T-cell (primary cell): ENCODE measurements at regions not wholly inside any gene's neighbourhood (a gene's known extent, or its start where the extent isn't known, plus 50 kb on each side); places are given as distances from the start of the nearest gene placed in this dataset.

Experiments used
- ATAC-seq, 4 experiments: fragments of 200-7000 bp in 3 of 4; fragments of 150-1000 bp in 1 of 4; cut with Tn5 transposase; replicated peaks in 1 of 4; 1 replicate in 3 of 4; 2 replicates in 1 of 4; pipeline ENCODE4 v1.10.0; 2021; ENCODE audit warnings: moderate library complexity in 3 of 4, mild to moderate bottlenecking in 2 of 4, moderate number of reproducible peaks in 1 of 4
- CTCF ChIA-PET, 2 donors: fragments of 300-600 bp; sonication (Branson Sonifier 250); formaldehyde crosslinking; loops; one replicate each; lab custom pipeline; 2022; ENCODE audit warnings: antibody characterized with exemption in 2 of 2; lab: Charles Lee
- POLR2A ChIA-PET, 2 donors: fragments of 300-600 bp; sonication (Branson Sonifier 250); formaldehyde crosslinking; loops; one replicate each; lab custom pipeline; 2022; ENCODE audit warnings: antibody characterized with exemption in 2 of 2; lab: Charles Lee
- DNase-seq, 35 experiments: peaks; one replicate each; pipeline versions ENCODE4 v3.0.0 to v3.0.0-alpha.2; 2013 to 2023
- H3K27ac ChIP-seq: one replicate; pipeline ENCODE4 v1.5.1; 2013; ENCODE audit warnings: low read length
- H3K27me3 ChIP-seq, 2 experiments: replicated peaks in 1 of 2; 1 replicate in 1 of 2; 2 replicates in 1 of 2; pipeline versions ENCODE4 v1.6.1 to v1.7.0; 2013; ENCODE audit warnings: low read length in 1 of 2, mixed read lengths in 1 of 2; ENCODE audit not compliant: control insufficient read depth in 2 of 2, insufficient read depth in 2 of 2; ENCODE audit errors: extremely low read depth in 1 of 2
- H3K36me3 ChIP-seq, 2 donors: 1 replicate in 1 of 2; 2 replicates in 1 of 2; pipeline versions ENCODE4 v1.6.1 to v1.7.0; 2013; ENCODE audit warnings: low read length in 1 of 2; ENCODE audit not compliant: control insufficient read depth in 2 of 2, insufficient read depth in 1 of 2; ENCODE audit errors: extremely low read depth in 1 of 2
- H3K4me1 ChIP-seq, 2 experiments: 1 replicate in 1 of 2; 2 replicates in 1 of 2; pipeline versions ENCODE4 v1.6.1 to v1.7.0; 2013; ENCODE audit warnings: low read length in 2 of 2, mixed read lengths in 1 of 2; ENCODE audit not compliant: insufficient read depth in 2 of 2, control insufficient read depth in 1 of 2; ENCODE audit errors: extremely low read depth in 1 of 2
- H3K4me3 ChIP-seq, 2 donors: 1 replicate in 1 of 2; 2 replicates in 1 of 2; pipeline versions ENCODE4 v1.5.1 to v1.7.0; 2013; ENCODE audit warnings: mild to moderate bottlenecking in 2 of 2, low read length in 1 of 2, moderate library complexity in 1 of 2; ENCODE audit not compliant: control insufficient read depth in 1 of 2; ENCODE audit errors: extremely low read depth in 1 of 2
- H3K9me3 ChIP-seq: 2 replicates; pipeline ENCODE4 v1.7.0; 2013
- H3K27ac Mint-ChIP-seq, 2 donors: one replicate each; pipeline ENCODE4 v1.8.0; 2020 to 2021; ENCODE audit warnings: mild to moderate bottlenecking in 2 of 2, mixed read lengths in 2 of 2
- H3K27me3 Mint-ChIP-seq, 2 donors: one replicate each; pipeline ENCODE4 v1.8.0; 2021 to 2022; ENCODE audit warnings: mixed read lengths in 2 of 2
- H3K36me3 Mint-ChIP-seq: one replicate; pipeline ENCODE4 v1.8.0; 2021; ENCODE audit warnings: mixed read lengths
- H3K4me1 Mint-ChIP-seq, 3 donors: one replicate each; pipeline ENCODE4 v1.8.0; 2020 to 2022; ENCODE audit warnings: mixed read lengths in 3 of 3, mild to moderate bottlenecking in 1 of 3
- H3K4me3 Mint-ChIP-seq, 3 donors: one replicate each; pipeline ENCODE4 v1.8.0; 2020 to 2022; ENCODE audit warnings: mild to moderate bottlenecking in 3 of 3, mixed read lengths in 3 of 3, moderate library complexity in 3 of 3
- H3K9me3 Mint-ChIP-seq, 3 donors: one replicate each; pipeline ENCODE4 v1.8.0; 2020 to 2022; ENCODE audit warnings: mixed read lengths in 3 of 3
- WGBS: methylation state at CpG from one replicate; pipeline ENCODE4 v1.1.5; 2013; ENCODE audit warnings: missing lambda C conversion rate; ENCODE audit not compliant: insufficient coverage; 5-methylcytosine and 5-hydroxymethylcytosine counted together

DNA sequence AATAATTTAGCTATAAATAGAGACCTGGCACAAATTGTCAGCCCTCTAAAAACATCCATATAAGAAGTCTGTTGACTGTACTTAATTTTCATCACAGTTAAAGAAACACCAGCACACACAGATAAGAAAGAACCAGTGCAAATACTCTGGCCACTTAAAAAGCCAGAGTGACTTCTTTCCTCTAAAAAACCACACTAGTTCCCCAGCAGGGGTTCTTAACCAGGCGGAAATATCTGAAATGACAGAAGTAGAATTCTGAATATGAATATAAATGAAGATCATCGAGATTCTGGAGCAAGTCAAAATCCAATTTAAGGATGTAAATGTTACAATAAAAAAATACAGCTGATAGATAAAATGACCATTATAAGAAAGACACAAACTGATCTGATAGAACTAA lies 870.6 kb upstream of the ADGRL4 start:
- no peak overlapping the region for H3K4me3 Mint-ChIP-seq
- ChIA-PET CTCF (no interaction called here), POLR2A (no interaction called here)
- no peaks in the 10 kb centered on the region for H3K27me3 ChIP-seq
- no peak overlapping the region for H3K27ac Mint-ChIP-seq
- no peaks in the 10 kb centered on the region for H3K4me1 ChIP-seq
- H3K36me3 Mint-ChIP-seq, result no peaks in the 10 kb centered on the region
- WGBS, result no CpG with 5 or more reads among the region's 2 CpGs
- no peak for DNase-seq
- no peak overlapping the region for H3K4me3 ChIP-seq
- H3K36me3 ChIP-seq, result no peaks in the 10 kb centered on the region
- peaks cover 19 to 31% (median 24%) of the 10 kb centered on the region in 3 donors for H3K9me3 Mint-ChIP-seq
- no peaks in the 10 kb centered on the region for H3K4me1 Mint-ChIP-seq
- H3K27me3 Mint-ChIP-seq, result no peaks in the 10 kb centered on the region
- no peak overlapping the region for H3K27ac ChIP-seq
- H3K9me3 ChIP-seq, result no peaks in the 10 kb centered on the region
- no peak for ATAC-seq

DNA sequence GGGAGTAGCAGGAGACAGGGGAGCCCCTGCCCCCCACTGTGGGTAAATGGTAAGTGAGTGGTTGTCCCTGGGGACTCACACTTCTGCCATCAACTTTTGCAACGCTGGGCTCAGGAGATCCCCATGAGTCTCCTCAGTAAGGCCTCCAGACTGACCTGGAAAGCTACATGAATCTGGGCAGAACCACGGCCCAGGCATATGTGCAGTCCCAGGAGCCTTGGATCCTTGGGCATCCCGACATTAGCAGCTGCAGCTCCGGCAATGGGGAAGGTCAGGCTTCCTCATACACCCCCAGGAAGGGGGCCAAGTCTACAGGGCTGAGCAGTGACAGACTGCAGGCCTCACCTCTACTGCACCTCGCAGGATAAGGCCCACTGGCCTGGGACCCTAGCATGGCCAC lies 868.7 kb upstream of the ADGRL4 start:
- Mint-ChIP-seq H3K4me1 (no peaks in the 10 kb centered on the region), H3K27ac (no peak overlapping the region), H3K36me3 (no peaks in the 10 kb centered on the region), H3K9me3 (peaks cover 15 to 29% (median 21%) of the 10 kb centered on the region in 3 donors), H3K4me3 (no peak overlapping the region), H3K27me3 (no peaks in the 10 kb centered on the region)
- H3K4me1 ChIP-seq, result no peaks in the 10 kb centered on the region
- no peaks in the 10 kb centered on the region for H3K9me3 ChIP-seq
- DNase-seq, result no peak
- no peak overlapping the region for H3K4me3 ChIP-seq
- H3K36me3 ChIP-seq, result no peaks in the 10 kb centered on the region
- no peak overlapping the region for H3K27ac ChIP-seq
- ATAC-seq, result no peak
- POLR2A ChIA-PET, result no interaction called here
- 73% methylated on average over 5 of the region's 5 CpGs for WGBS
- CTCF ChIA-PET, result no interaction called here
- no peaks in the 10 kb centered on the region for H3K27me3 ChIP-seq

DNA sequence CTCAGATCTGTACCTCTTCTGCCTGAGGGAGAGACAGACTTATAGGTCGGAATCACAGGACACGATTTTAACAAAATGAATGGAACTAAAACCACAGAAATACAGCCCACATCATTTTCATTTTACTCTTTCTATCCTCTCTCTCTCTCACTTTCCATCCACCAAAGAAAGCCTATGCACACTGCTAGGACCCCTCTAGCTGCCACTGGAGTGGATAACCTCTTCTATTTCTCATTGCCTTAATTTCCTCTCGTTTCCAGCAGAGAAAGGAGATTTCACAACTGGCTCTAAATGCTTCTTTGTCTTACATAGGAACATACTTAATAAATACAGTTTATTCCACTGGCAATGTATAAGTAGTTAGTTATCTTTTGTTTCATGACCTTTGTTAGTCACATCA lies 867.8 kb upstream of the ADGRL4 start:
- no peaks in the 10 kb centered on the region for H3K27me3 Mint-ChIP-seq
- ChIA-PET CTCF (no interaction called here), POLR2A (no interaction called here)
- DNase-seq, result no peak
- no peak overlapping the region for H3K4me3 Mint-ChIP-seq
- no peaks in the 10 kb centered on the region for H3K4me1 ChIP-seq
- H3K36me3 ChIP-seq, result no peaks in the 10 kb centered on the region
- no peak for ATAC-seq
- H3K36me3 Mint-ChIP-seq, result no peaks in the 10 kb centered on the region
- H3K27ac ChIP-seq, result no peak overlapping the region
- H3K27ac Mint-ChIP-seq, result no peak overlapping the region
- H3K4me1 Mint-ChIP-seq, result no peaks in the 10 kb centered on the region
- H3K9me3 ChIP-seq, result no peaks in the 10 kb centered on the region
- WGBS, result 90% methylated on average over 2 of the region's 3 CpGs
- peaks cover 14 to 28% (median 15%) of the 10 kb centered on the region in 3 donors for H3K9me3 Mint-ChIP-seq
- no peak overlapping the region for H3K4me3 ChIP-seq
- H3K27me3 ChIP-seq, result no peaks in the 10 kb centered on the region

DNA sequence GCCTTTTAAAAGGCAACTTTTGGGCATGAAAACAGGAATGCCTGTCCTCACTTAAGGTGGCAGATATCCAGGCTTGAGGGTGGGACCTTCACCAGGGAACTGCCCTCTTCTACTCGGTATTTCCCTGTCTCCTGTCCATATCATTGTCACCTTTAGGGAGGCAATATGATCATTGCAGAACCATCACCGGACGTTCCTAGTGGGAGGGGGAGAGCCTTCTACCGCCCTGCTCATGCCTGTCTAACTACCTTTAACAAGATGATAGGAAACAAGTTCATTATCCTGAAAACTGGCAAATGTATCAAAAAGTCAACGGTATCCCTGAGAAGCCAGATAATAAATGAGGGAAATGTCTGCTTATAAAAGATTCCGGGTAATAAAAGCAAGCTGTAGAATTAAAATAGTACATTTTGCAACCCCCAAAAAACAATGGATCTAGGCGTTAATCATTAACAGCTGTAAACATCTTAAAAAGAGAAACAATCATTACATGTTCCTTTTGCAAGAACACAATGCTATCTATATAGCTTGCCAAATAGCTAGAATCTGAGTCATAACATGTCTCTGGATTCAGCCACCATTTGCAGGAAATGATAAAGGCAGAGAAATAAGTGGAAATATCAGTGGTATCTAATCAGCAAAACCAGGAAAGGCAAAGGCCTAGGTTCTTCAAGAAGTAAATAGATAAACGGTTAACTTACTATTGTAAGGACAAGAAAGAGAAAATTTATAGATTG lies 852.9 kb upstream of the ADGRL4 start:
- POLR2A ChIA-PET, result no interaction called here
- no CpG with 5 or more reads among the region's 8 CpGs for WGBS
- H3K36me3 Mint-ChIP-seq, result no peaks in the 10 kb centered on the region

DNA sequence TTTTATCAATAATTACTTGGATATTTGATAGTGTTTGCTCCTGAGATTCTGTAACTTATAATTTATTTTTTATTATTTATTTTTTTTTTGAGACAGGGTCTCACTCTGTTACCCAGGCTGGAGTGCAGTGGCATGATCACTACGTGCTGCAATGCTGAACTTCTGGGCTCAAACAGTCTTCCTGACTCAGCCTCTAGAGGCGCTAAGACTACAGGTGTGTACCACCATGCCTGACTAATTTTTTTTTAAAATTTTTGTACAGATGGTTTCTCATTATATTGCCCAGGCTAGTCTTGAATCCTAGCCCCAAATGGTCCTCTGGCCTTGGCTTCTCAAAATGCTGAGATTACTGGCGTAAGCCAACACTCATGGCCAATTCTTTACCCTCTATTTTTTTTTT lies 845.5 kb upstream of the ADGRL4 start:
- Histone ChIP-seq H3K27ac (no peak overlapping the region), H3K36me3 (no peaks in the 10 kb centered on the region), H3K4me1 (no peaks in the 10 kb centered on the region), H3K27me3 (no peaks in the 10 kb centered on the region), H3K4me3 (no peak overlapping the region), H3K9me3 (no peaks in the 10 kb centered on the region)
- H3K27me3 Mint-ChIP-seq, result no peaks in the 10 kb centered on the region
- WGBS, result no CpG with 5 or more reads among the region's 3 CpGs
- no peak overlapping the region for H3K27ac Mint-ChIP-seq
- H3K36me3 Mint-ChIP-seq, result no peaks in the 10 kb centered on the region
- DNase-seq (no peak), ATAC-seq (no peak)
- ChIA-PET CTCF (no interaction called here), POLR2A (no interaction called here)
- peaks cover 3 to 4% (median 4%) of the 10 kb centered on the region in 3 donors for H3K9me3 Mint-ChIP-seq
- H3K4me1 Mint-ChIP-seq, result no peaks in the 10 kb centered on the region
- H3K4me3 Mint-ChIP-seq, result no peak overlapping the region

More for the DNA sequence above, 852.9 kb upstream of the ADGRL4 start:
- Mint-ChIP-seq H3K4me3 (no peak overlapping the region), H3K27me3 (no peaks in the 10 kb centered on the region), H3K9me3 (peaks cover 8 to 16% (median 12%) of the 10 kb centered on the region in 3 donors), H3K27ac (no peak overlapping the region), H3K4me1 (no peaks in the 10 kb centered on the region)
- Histone ChIP-seq H3K9me3 (no peaks in the 10 kb centered on the region), H3K27me3 (no peaks in the 10 kb centered on the region), H3K4me3 (no peak overlapping the region), H3K36me3 (no peaks in the 10 kb centered on the region), H3K4me1 (no peaks in the 10 kb centered on the region), H3K27ac (no peak overlapping the region)
- CTCF ChIA-PET, result no interaction called here
- DNase-seq, result no peak
- no peak for ATAC-seq

DNA sequence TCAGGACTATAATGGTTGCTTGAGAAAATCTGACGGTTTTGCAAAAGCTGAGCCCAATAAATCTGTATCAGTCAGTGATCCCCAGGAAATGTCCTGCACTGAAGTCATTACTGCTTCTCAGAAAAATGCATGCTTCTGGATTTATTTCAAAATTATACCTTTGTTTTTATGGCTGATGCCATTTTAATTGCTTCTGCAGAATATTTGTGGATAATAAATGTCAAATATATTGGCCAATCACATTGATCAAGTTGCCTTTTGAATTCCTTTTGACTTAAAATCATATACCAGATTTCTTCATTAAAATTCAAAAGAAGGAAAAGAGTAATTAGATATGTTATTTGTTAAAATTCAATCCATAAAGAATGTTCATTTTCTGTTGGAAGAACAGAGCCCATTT lies 842.9 kb upstream of the ADGRL4 start:
- Mint-ChIP-seq H3K4me3 (no peak overlapping the region), H3K9me3 (peaks cover 2 to 10% (median 4%) of the 10 kb centered on the region in 3 donors), H3K27me3 (no peaks in the 10 kb centered on the region), H3K36me3 (no peaks in the 10 kb centered on the region), H3K4me1 (no peaks in the 10 kb centered on the region), H3K27ac (no peak overlapping the region)
- H3K27me3 ChIP-seq, result no peaks in the 10 kb centered on the region
- H3K4me1 ChIP-seq, result no peaks in the 10 kb centered on the region
- WGBS, result no CpG with 5 or more reads among the region's 1 CpG
- DNase-seq, result no peak
- ChIA-PET CTCF (no interaction called here), POLR2A (no interaction called here)
- no peaks in the 10 kb centered on the region for H3K9me3 ChIP-seq
- ATAC-seq, result no peak
- H3K36me3 ChIP-seq, result no peaks in the 10 kb centered on the region
- H3K4me3 ChIP-seq, result no peak overlapping the region
- no peak overlapping the region for H3K27ac ChIP-seq

DNA sequence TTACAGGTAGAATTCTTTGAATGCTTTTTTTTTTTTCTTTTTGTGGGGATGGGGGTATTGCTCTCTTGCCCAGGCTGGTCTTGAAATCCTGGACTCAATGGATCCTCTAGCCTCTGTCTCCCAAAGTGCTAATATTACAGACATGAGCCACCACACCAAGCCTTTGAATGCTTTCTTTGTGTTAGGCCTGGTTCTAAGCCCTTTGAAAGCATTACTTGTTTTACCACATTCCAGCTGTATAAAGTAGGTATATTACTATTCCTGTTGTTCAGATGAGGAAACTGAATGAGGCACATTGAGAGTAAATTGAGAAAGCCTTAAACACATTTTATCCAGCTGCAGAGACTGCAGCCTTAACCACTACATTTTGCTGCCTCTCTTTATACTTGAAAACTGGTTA lies 841.8 kb upstream of the ADGRL4 start:
- Histone ChIP-seq H3K4me1 (no peaks in the 10 kb centered on the region), H3K27me3 (no peaks in the 10 kb centered on the region), H3K9me3 (no peaks in the 10 kb centered on the region), H3K36me3 (no peaks in the 10 kb centered on the region), H3K27ac (no peak overlapping the region), H3K4me3 (no peak overlapping the region)
- no peaks in the 10 kb centered on the region for H3K4me1 Mint-ChIP-seq
- no peak for DNase-seq
- no peak overlapping the region for H3K4me3 Mint-ChIP-seq
- ChIA-PET CTCF (no interaction called here), POLR2A (no interaction called here)
- H3K9me3 Mint-ChIP-seq, result peaks cover 0 to 15% (median 4%) of the 10 kb centered on the region in 3 donors
- H3K27me3 Mint-ChIP-seq, result no peaks in the 10 kb centered on the region
- H3K27ac Mint-ChIP-seq, result no peak overlapping the region
- no peak for ATAC-seq
- H3K36me3 Mint-ChIP-seq, result no peaks in the 10 kb centered on the region
